NCI-H2196 treated with DMSO at 0.1 percent for 48 hours (cell line): ENCODE measurements at regions not wholly inside any gene's neighbourhood (a gene's known extent, or its start where the extent isn't known, plus 50 kb on each side); places are given as distances from the start of the nearest gene placed in this dataset.
"Not testable (repeated sequence)": the region's sequence is repeated elsewhere in the genome, so short reads cannot be mapped to it uniquely, and the experiment has no call there.

Experiments used
- DNase-seq: peaks from one replicate; lab custom pipeline; 2025; ENCODE audit not compliant: unreplicated experiment; lab: John Stamatoyannopoulos, UW

GRCh38 chr20:7754102-7754501, 186.2 kb downstream of the HAO1 start:
- DNase-seq, result no peak

- no peak for DNase-seq
These were observed 181.9 kb downstream of the HAO1 start for GRCh38 chr20:7758406-7758805.

- no peak for DNase-seq
These were observed 179.8 kb downstream of the HAO1 start for GRCh38 chr20:7760247-7761031.

GRCh38 chr20:7765221-7765620, 175.0 kb downstream of the HAO1 start:
- no peak for DNase-seq

GRCh38 chr20:7770046-7770445, 170.2 kb downstream of the HAO1 start:
- no peak for DNase-seq

- peak; percentile 18 for DNase-seq
These were observed 169.7 kb downstream of the HAO1 start for GRCh38 chr20:7770578-7770977.

GRCh38 chr20:7772371-7772770, 167.9 kb downstream of the HAO1 start:
- DNase-seq, result peak; percentile 15

- DNase-seq, result no peak
These were observed 166.7 kb downstream of the HAO1 start for GRCh38 chr20:7773511-7773910.

GRCh38 chr20:7775072-7775471, 165.2 kb downstream of the HAO1 start:
- no peak for DNase-seq

- DNase-seq, result no peak
These were observed 164.1 kb downstream of the HAO1 start for GRCh38 chr20:7776148-7776547.

- DNase-seq, result peak; percentile 61
These were observed 150.1 kb downstream of the HAO1 start for GRCh38 chr20:7790189-7790588.

GRCh38 chr20:7792150-7792869, 147.9 kb downstream of the HAO1 start:
- DNase-seq, result no peak

- DNase-seq, result no peak
These were observed 142.1 kb downstream of the HAO1 start for GRCh38 chr20:7798176-7798575.

GRCh38 chr20:7799862-7800261, 140.4 kb downstream of the HAO1 start:
- no peak for DNase-seq

GRCh38 chr20:7803411-7804151, 136.7 kb downstream of the HAO1 start:
- not testable (repeated sequence) for DNase-seq

GRCh38 chr20:7806831-7807230, 133.4 kb downstream of the HAO1 start:
- DNase-seq, result no peak

- DNase-seq, result no peak
These were observed 123.0 kb downstream of the HAO1 start for GRCh38 chr20:7817286-7817685.

- DNase-seq, result no peak
These were observed 121.8 kb downstream of the HAO1 start for GRCh38 chr20:7818477-7818876.

GRCh38 chr20:7820897-7821296, 119.4 kb downstream of the HAO1 start:
- no peak for DNase-seq

GRCh38 chr20:7822772-7823171, 117.5 kb downstream of the HAO1 start:
- DNase-seq, result no peak

- DNase-seq, result no peak
These were observed 111.8 kb downstream of the HAO1 start for GRCh38 chr20:7828437-7828836.

GRCh38 chr20:7829031-7829430, 111.2 kb downstream of the HAO1 start:
- no peak for DNase-seq
